HG02970 (cell line): ENCODE measurements at regions not wholly inside any gene's neighbourhood (a gene's known extent, or its start where the extent isn't known, plus 50 kb on each side); places are given as distances from the start of the nearest gene placed in this dataset.
"Not testable (repeated sequence)": the region's sequence is repeated elsewhere in the genome, so short reads cannot be mapped to it uniquely, and the experiment has no call there.

Experiments
- ATAC-seq: cut with Tn5 transposase; IDR thresholded peaks from one replicate; pipeline ENCODE4 v1.9.1; 2021; ENCODE audit warnings: mild to moderate bottlenecking, moderate library complexity, moderate number of reproducible peaks; ENCODE audit not compliant: unreplicated experiment, low FRiP score

- ATAC-seq = no peak
Measured at GRCh38 chr4:166153548-166153947, 280.5 kb downstream of the TLL1 start.

GRCh38 chr4:166162327-166162726 lies 289.3 kb downstream of the TLL1 start:
- no peak for ATAC-seq

- peak; percentile 94 for ATAC-seq
Measured at GRCh38 chr4:166165829-166166420, 292.9 kb downstream of the TLL1 start.

- ATAC-seq = no peak
Measured at GRCh38 chr4:166169111-166169510, 296.1 kb downstream of the TLL1 start.

GRCh38 chr4:166172619-166173018 lies 299.6 kb downstream of the TLL1 start:
- no peak for ATAC-seq

GRCh38 chr4:166174717-166175490 lies 301.9 kb downstream of the TLL1 start:
- ATAC-seq = no peak

- no peak for ATAC-seq
Measured at GRCh38 chr4:166182145-166182544, 309.1 kb downstream of the TLL1 start.

GRCh38 chr4:166195101-166195500 lies 322.1 kb downstream of the TLL1 start:
- ATAC-seq = no peak

GRCh38 chr4:166197166-166197565 lies 324.1 kb downstream of the TLL1 start:
- ATAC-seq = no peak

- ATAC-seq = no peak
Measured at GRCh38 chr4:166198041-166198440, 325.0 kb downstream of the TLL1 start.

GRCh38 chr4:166198516-166199310 lies 325.7 kb downstream of the TLL1 start:
- ATAC-seq = no peak

- no peak for ATAC-seq
Measured at GRCh38 chr4:166202991-166203390, 330.0 kb downstream of the TLL1 start.

- ATAC-seq = not testable (repeated sequence)
Measured at GRCh38 chr4:166212326-166212725, 339.3 kb downstream of the TLL1 start.

- ATAC-seq = no peak
Measured at GRCh38 chr4:166222271-166222670, 349.2 kb downstream of the TLL1 start.

- no peak for ATAC-seq
Measured at GRCh38 chr4:166228112-166228511, 355.1 kb downstream of the TLL1 start.

GRCh38 chr4:166229799-166230198 lies 356.8 kb downstream of the TLL1 start:
- ATAC-seq = no peak

- ATAC-seq = no peak
Measured at GRCh38 chr4:166230841-166231240, 357.8 kb downstream of the TLL1 start.

- ATAC-seq = no peak
Measured at GRCh38 chr4:166239354-166239753, 366.3 kb downstream of the TLL1 start.

- no peak for ATAC-seq
Measured at GRCh38 chr4:166252487-166253402, 379.7 kb downstream of the TLL1 start.

GRCh38 chr4:166257276-166257675 lies 384.2 kb downstream of the TLL1 start:
- ATAC-seq = no peak
